D721Med (cell line): ENCODE measurements at regions not wholly inside any gene's neighbourhood (a gene's known extent, or its start where the extent isn't known, plus 50 kb on each side); places are given as distances from the start of the nearest gene placed in this dataset.
"Not testable (repeated sequence)": the region's sequence is repeated elsewhere in the genome, so short reads cannot be mapped to it uniquely, and the experiment has no call there.

Source experiments
- DNase-seq: peaks from one replicate; pipeline ENCODE4 v3.0.0; 2011; ENCODE audit warnings: low spot score; ENCODE audit not compliant: insufficient read length
- FAIRE-seq: peaks from 2 replicates; lab custom pipeline; 2011; peaks lifted over from hg19 to GRCh38; lab: Jason Lieb, UNC
- TF ChIP-seq, protein P1 (sequence below): IDR thresholded peaks from 2 replicates; pipeline ENCODE4 v1.5.1; 2012; ENCODE audit warnings: mild to moderate bottlenecking, control low read depth; ENCODE audit not compliant: insufficient read depth; ENCODE audit errors: missing control alignments

DNA sequence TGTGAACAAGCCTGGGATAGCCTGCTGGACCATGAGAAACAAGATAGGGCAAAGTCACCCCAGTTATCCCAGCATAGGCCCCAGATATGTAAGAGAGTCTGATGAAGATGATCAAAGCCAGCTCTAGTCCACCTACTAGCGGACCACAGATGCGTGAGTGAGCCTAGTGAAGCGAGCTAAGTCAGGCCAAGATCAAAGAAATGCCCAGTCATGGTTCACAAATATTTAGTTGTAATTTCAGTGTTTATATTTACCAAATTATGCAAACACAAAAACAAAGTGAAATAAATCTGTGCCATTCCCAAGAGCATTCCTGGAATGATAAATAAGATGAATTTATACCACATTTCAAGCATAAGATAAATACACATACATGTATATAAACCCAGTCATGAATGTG lies 308.1 kb upstream of the CTNNB1 start:
- FAIRE-seq (no peak), DNase-seq (no peak)
- TF ChIP-seq, protein P1, sequence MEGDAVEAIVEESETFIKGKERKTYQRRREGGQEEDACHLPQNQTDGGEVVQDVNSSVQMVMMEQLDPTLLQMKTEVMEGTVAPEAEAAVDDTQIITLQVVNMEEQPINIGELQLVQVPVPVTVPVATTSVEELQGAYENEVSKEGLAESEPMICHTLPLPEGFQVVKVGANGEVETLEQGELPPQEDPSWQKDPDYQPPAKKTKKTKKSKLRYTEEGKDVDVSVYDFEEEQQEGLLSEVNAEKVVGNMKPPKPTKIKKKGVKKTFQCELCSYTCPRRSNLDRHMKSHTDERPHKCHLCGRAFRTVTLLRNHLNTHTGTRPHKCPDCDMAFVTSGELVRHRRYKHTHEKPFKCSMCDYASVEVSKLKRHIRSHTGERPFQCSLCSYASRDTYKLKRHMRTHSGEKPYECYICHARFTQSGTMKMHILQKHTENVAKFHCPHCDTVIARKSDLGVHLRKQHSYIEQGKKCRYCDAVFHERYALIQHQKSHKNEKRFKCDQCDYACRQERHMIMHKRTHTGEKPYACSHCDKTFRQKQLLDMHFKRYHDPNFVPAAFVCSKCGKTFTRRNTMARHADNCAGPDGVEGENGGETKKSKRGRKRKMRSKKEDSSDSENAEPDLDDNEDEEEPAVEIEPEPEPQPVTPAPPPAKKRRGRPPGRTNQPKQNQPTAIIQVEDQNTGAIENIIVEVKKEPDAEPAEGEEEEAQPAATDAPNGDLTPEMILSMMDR: no peak

DNA sequence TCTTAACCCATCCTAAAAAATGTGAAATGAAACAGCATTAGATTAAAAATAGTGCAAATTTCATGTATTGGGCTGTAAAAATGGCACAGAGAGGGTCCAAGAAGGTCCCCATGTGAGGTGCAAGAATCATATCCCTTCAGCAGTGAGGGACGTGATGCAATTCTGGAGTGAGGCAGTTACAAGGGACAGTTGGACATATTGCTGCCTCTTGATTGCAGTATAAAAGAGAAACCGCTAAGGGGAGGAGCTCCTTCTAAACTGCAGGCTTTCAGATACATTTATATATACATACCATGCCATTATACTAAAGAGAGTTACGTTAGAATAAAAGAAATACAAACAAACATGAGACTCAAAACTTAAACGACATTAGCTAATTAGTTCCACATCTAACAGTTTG lies 304.2 kb upstream of the CTNNB1 start:
- DNase-seq (no peak), FAIRE-seq (no peak)

DNA sequence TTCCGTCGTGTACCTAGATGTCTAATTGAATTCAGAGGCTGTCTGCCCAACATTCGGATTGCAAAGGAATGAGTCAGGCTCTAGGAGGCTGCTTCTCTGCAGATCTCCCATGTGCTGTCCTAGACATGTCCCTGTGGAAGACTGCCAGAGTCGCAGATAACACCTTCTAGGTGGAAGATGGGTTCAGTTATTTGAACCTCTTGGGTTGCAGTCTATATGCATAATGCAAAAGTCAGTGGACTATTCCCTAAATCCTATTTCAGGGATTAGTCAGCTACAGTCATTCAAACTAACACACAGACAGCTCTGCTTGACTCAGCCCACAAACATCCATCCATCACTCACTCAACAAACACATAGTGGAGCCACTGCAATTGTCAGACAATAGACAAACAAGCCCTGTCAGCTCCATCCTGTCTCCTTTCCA lies 300.0 kb upstream of the CTNNB1 start:
- TF ChIP-seq, protein P1: no peak
- FAIRE-seq (no peak), DNase-seq (no peak)

More for the DNA sequence above, 304.2 kb upstream of the CTNNB1 start:
- TF ChIP-seq, protein P1: no peak

DNA sequence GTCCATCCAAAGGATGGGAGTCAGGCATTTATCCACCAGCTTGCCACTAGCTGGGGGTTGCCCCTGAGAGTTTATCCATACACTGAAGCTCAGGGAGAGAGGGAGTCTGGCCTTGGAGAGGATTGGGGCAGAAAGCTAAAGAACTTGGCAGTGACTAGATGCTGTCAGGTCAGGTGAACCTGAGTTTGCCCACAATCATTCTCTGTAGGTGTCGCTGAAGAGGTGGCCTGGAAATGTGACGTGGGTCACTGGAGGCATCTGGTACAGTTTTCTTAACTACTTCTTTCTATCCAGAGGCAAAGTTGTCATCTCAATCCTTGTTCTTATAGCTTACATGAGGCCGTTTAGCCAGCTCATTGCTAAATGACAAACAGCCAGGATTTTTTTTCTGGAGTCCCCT lies 298.0 kb upstream of the CTNNB1 start:
- FAIRE-seq: no peak
- TF ChIP-seq, protein P1: no peak
- no peak for DNase-seq

DNA sequence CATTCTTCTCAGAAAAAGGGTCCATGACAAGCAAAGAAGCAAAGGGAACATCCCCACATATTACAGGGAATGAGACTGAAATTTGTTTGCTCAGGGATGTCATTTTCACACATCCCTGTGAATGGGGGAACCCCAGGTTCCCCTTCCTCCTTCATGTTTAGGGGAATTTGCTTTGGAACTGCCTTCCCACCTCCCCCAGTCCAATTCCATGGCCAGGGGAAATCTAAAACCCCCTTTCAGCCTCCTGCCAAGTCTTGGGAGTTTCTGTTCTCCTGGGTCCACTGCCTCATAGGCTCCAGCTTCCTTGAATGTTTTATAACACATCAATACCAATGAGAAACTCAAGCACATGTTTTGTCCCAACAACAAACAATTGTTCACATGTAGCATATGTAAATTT lies 297.5 kb upstream of the CTNNB1 start:
- DNase-seq (no peak), FAIRE-seq (no peak)
- TF ChIP-seq, protein P1: no peak

DNA sequence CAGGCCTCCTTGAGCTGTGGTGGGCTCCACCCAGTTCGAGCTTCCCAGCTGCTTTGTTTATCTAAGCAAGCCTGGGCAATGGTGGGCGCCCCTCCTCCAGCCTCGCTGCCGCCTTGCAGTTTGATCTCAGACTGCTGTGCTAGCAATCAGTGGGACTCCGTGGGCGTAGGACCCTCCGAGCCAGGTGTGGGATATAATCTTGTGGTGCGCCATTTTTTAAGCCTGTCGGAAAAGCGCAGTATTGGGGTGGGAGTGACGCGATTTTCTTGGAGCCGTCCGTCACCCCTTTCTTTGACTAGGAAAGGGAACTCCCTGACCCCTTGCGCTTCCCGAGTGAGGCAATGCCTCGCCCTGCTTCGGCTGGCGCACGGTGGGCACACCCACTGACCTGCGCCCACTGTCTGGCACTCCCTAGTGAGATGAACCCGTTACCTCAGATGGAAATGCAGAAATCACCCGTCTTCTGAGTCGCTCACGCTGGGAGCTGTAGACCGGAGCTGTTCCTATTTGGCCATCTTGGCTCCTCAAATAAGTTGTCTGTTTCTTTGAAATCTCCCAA lies 291.3 kb upstream of the CTNNB1 start:
- not testable (repeated sequence) for FAIRE-seq, DNase-seq

DNA sequence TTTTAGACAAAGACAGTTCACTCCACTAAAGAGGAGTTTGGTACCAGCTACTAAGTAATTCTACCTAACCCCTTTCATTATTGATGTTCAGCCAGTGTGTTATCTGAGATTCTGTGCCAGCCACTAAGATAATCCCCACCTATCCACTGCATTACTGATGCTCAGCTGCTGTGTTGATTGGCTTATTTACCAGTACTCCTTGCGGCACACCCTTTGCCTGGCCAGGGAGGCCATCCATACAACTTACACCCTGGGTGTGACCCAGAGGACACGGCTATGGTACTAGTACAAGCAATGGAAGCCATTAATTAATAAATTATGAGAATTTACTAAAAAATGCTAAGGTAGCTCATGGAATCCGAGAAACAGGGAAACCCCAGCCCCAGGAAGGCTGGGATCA lies 290.7 kb upstream of the CTNNB1 start:
- FAIRE-seq: no peak
- DNase-seq: no peak
- TF ChIP-seq, protein P1: no peak

DNA sequence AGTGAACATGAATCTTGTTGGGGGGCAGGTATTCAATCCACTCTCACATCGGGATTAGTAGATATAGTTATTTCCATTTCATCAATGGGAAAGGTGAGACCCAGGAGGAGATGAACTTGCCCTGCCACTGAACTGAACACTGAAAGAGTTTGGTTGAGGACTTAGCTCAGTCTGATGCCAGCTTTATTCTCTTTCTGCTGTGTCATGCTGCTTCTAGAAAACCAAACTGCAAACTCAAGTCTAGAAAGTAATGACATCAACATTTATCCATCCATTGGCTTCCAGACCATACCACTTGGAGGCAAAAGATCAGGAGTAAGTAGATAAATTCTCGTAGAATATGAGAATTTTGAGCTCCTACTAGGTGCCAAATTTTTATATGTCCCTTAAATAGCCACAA lies 288.0 kb upstream of the CTNNB1 start:
- TF ChIP-seq, protein P1: no peak
- no peak for DNase-seq
- FAIRE-seq: no peak
